Astrocyte of the cerebellum (primary cell): ENCODE measurements at regions not wholly inside any gene's neighbourhood (a gene's known extent, or its start where the extent isn't known, plus 50 kb on each side); places are given as distances from the start of the nearest gene placed in this dataset.
A peak's percentile ranks its signal among the peaks of the same experiment; 100 is the strongest.

Experiments used
- DNase-seq: peaks from one replicate; pipeline ENCODE4 v3.0.0-alpha.2; 2011; ENCODE audit warnings: low read depth
- H3K4me3 ChIP-seq: 2 replicates; pipeline ENCODE4 v1.5.1; 2011; ENCODE audit warnings: mild to moderate bottlenecking, low read depth, low read length, moderate library complexity
- in situ Hi-C: cut with HindIII; loops from 2 replicates; pipeline ENCODE4 v1.10.0; 2017; ENCODE audit warnings: low sequenced_read_pairs
- TF ChIP-seq, protein P1 (sequence below): IDR thresholded peaks from 2 replicates; pipeline ENCODE4 v1.5.1; 2012; ENCODE audit warnings: low read length, low read depth, moderate library complexity, mild to moderate bottlenecking; ENCODE audit errors: missing control alignments

GRCh38 chr10:10786109-10787090, 231.3 kb upstream of the CELF2 start:
- TF ChIP-seq, protein P1, sequence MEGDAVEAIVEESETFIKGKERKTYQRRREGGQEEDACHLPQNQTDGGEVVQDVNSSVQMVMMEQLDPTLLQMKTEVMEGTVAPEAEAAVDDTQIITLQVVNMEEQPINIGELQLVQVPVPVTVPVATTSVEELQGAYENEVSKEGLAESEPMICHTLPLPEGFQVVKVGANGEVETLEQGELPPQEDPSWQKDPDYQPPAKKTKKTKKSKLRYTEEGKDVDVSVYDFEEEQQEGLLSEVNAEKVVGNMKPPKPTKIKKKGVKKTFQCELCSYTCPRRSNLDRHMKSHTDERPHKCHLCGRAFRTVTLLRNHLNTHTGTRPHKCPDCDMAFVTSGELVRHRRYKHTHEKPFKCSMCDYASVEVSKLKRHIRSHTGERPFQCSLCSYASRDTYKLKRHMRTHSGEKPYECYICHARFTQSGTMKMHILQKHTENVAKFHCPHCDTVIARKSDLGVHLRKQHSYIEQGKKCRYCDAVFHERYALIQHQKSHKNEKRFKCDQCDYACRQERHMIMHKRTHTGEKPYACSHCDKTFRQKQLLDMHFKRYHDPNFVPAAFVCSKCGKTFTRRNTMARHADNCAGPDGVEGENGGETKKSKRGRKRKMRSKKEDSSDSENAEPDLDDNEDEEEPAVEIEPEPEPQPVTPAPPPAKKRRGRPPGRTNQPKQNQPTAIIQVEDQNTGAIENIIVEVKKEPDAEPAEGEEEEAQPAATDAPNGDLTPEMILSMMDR: no peak
- H3K4me3 ChIP-seq: no peak overlapping the region
- in situ Hi-C loops: loop anchor here (5.0 kb wide), 1 partner anchor 36 kb away; no protein-coding TSS in a partner anchor
- no peak for DNase-seq

DNA sequence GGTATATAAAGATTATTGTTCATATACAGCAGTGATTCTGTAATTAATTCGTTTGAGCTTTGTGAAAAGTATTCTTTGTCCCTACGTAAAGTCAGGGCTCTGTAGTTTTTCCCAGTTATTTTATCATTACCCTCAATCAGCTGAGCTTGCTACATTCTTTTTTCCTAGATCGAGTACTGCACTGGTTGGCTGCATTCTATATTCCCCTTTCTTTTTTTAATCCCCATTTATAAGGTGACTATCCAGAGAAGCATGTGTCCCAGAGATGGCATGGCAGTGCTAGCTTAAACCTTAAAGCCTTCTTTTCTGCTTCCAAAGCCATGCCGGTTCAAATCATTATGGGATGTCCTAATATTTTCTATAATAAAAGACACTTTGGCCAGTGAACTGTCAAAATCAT, 230.1 kb upstream of the CELF2 start:
- no peak overlapping the region for H3K4me3 ChIP-seq
- DNase-seq: no peak
- in situ Hi-C loops: loop anchor here (5.0 kb wide), 1 partner anchor 35 kb away; no protein-coding TSS in a partner anchor
- TF ChIP-seq, protein P1: no peak

- no peak for DNase-seq
- in situ Hi-C loops: loop anchor here (5.0 kb wide), 1 partner anchor 34 kb away; no protein-coding TSS in a partner anchor
- TF ChIP-seq, protein P1: no peak
- H3K4me3 ChIP-seq: no peak overlapping the region
These were observed 228.9 kb upstream of the CELF2 start for GRCh38 chr10:10788761-10789160.

DNA sequence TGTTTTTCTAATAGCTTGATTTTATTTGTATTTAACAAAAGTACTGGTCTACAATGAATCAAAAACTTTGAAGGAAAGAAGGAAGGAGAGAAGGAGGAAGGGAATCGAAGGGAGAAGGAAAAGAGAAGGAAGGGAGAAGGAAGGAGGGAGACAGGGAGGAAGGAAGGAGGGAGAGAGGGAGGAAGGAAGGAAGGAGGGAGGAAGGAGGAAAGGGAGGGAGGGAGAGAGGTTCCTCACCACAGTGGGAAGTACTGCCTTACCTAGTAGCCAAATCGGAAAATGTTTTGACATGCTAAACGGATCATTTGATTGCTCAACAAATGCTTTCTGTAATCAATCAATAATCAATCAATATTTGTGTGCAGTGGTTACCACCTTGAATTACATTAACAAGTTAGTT, 225.8 kb upstream of the CELF2 start:
- in situ Hi-C loops: no loop called here
- TF ChIP-seq, protein P1: no peak
- no peak overlapping the region for H3K4me3 ChIP-seq
- no peak for DNase-seq

DNA sequence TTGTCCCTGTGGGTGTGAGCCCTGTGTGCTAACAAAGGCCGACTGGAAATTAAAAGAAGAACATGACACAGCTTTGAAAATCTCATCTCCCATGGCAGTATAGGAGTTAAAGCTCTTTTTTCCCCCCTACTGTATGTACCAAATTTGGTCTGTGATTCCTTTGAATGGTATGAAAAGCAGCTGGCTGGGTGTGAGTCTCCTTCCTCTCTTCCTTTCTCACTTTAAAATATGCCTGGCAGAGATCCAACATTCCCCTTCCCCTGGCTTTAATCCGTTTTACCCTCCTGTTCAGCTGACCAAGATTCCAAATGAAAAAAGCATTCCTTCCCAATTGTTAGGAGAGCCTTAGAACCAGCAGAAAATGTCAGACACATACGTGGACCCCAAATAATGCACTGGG, 225.0 kb upstream of the CELF2 start:
- TF ChIP-seq, protein P1: no peak
- in situ Hi-C loops: no loop called here
- no peak overlapping the region for H3K4me3 ChIP-seq
- DNase-seq: peak; percentile 88

DNA sequence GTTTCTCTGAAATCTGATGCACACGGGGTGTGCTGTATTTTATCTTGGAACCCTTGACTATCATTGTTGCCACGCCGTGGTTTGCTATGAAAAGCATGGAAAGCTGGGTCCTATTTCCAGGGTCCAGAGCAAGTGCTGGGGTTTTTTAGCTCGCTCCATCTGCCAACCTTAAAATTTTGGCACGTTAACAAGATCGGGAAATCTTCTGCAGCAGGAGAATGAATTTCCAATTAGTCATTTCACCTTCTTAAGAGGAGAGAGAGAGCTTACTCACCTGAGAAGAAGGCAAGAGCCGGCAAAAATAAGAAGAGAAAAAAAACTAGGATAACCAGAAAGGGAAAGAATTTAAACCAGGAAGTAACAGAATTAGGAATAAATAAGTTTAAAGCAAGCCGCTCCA, 223.6 kb upstream of the CELF2 start:
- in situ Hi-C loops: no loop called here
- no peak for DNase-seq
- TF ChIP-seq, protein P1: no peak
- H3K4me3 ChIP-seq: no peak overlapping the region
